ENCODE measurements at regions not wholly inside any gene's neighbourhood (a gene's known extent, or its start where the extent isn't known, plus 50 kb on each side); places are given as distances from the start of the nearest gene placed in this dataset.

- no peak for DNase-seq
Measured at GRCh38 chr6:105786449-105786848, 299.7 kb upstream of the PRDM1 start.

GRCh38 chr6:105785066-105785811 is 300.9 kb upstream of the PRDM1 start:
- no peak for DNase-seq

DNA sequence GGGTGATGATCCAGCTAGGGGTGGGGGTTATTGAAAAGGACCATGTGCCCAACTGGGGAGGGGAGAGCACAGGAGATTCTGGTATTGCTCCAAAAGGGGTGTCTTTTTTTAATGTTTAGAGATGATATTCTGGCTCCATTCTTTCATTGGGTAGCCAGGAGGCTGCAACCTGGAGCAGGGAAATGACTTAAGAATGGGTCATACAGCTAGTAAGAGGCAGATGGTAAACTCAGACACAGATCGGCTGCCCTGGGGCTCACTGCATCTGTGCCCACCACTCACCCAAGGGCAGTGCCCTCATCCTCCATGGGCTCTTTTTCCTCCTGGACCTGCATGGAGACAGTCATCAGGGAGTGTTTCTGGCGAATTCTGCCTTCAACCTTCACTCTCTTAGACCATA is 302.0 kb upstream of the PRDM1 start:
- DNase-seq = no peak

- DNase-seq = no peak
Measured at GRCh38 chr6:105783333-105783935, 302.7 kb upstream of the PRDM1 start.

DNA sequence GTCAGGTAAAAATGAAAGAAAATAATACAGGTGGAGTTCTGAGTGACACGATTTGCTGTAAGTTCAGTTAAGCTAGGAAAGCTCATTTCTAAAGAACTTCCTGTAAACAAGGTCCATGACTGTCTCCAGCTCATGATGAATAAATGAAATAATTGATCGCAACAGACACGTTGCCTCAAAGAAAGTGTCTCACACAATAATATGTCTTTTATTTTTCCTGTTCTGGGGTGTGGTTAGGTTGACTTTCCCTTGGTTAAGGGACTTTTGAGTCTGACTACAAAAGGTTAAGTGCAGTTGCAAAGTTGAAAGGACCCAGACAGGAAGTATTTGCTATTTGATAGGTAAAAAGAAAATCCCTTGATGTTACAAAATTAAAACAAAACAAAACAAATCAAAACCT is 304.2 kb upstream of the PRDM1 start:
- no peak for DNase-seq

- no peak for DNase-seq
Measured at GRCh38 chr6:105781248-105781647, 304.9 kb upstream of the PRDM1 start.

DNA sequence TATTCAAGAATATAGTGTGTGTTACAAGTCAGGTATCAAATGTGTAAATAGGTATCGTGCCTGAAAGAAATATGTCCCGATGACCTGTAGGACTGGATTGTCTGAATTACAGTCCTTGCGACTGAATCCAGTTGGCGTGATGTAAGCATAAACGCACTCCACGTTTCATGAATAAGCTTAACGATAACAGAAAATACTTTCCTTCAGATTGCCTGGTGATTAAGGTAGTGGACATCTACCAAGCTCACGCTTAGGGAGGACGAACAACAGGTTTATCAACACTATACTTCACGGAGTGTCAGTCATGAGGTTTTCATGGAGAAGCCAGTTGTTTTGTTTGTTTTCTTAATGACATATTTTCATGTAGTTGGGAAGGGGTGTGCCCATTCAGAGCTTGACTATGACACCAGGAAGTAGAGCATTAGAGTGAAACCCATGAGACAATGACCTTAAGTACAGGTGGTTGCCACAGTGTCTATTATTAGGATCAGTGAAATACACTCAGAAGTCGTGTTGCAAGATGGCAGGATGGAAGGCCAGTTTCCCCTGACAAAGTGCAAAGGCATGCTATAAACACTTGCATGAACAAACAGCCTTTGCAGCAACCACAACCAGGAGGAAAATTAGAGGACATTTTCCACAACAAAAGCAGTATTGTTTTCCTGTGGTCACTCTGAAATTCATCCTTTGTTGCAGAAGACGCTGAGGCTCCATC is 305.8 kb upstream of the PRDM1 start:
- no peak for DNase-seq

DNA sequence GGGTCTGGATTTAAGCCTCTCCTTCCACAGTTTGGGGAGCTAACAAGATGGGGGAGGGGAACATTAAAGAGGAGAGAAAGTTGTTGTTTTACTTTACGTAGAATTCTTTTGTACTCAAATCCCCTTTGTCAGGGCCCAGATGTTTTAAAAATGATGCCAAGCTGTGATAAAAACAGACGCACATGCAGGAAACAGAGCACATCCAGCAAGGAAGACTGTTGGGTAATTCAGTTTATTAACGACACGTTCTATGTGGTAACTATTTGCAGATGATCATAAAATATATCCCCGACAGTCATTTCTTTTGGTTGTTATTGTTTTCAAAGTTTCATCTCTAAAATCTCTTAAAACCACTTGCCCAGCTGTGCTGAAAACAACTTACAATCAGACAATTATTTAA is 307.0 kb upstream of the PRDM1 start:
- DNase-seq = no peak

DNA sequence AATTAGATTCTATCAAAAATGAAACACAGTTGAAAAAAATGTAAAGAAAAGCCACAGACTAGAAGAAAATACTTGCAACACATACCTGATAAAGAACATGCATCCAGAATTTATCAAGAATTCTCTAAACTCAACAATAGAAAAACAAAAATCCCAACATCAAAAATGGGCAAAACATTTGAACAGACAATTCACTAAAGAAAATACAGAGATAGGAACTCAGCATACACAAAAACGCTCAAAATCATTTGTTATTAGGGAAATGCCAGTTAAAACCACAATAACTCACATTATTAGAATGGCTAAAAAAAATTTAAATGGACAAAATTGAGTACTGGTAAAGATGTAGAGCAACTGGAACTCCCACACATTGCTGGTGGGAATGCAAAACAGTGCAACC is 311.0 kb upstream of the PRDM1 start:
- no peak for DNase-seq

GRCh38 chr6:105774247-105774646 is 311.9 kb upstream of the PRDM1 start:
- no peak for DNase-seq

GRCh38 chr6:105771313-105771970 is 314.7 kb upstream of the PRDM1 start:
- no peak for DNase-seq

DNA sequence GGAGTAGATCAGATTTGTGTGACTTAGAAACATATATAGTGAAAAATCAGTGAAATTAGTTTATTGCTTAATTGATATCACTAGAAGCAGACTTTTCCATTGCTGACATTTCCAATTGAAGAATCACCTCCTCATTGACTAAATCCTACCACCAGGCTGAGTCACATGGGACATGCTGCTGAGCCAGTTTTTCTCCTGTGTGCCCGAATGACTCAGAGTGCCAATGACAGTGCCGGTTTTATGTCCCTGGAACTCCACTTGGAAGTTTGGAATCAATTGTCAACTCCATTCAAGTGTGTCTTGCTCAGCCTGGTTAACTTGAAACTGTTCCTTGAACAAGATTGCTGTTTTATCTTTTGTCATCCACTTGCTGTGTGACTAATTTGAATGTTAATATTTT is 316.1 kb upstream of the PRDM1 start:
- DNase-seq = no peak

- DNase-seq = no peak
Measured at GRCh38 chr6:105769197-105769596, 316.9 kb upstream of the PRDM1 start.

DNA sequence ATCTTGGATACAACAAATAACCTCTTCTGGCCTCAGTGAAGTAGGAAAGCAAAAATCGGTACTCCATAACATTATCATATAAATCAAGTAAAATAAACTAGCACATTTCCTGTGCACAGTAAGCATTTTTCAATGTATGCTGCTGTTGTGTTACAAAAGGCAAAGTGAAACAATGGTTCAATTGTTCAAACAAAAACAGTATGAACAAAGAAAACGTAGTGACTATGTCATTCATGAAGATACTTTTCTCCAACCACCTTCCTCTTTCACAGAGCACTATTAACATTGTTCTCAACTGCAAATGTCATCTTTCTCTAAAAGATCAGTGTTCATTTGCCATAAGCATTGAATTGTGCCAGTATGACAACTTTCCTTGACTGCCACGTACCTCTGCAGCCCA is 318.6 kb upstream of the PRDM1 start:
- no peak for DNase-seq

DNA sequence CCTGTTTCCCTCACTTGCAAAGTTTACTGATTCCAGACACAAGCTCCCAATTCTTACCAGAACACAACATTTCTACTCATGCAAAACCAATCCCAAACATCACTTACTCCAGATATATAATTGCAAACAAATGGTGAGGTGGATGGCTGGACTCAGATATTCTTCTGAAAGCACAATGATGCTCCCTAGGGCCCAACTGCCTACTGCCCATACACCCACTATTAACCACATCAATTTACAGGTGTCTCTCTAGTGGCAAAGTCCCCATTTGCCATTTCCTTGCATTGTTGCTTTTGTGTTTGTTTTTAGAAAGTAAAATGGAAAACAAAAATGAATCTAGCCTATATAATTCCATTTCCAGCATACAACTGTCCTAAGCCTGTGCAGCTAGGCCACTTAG is 320.9 kb upstream of the PRDM1 start:
- no peak for DNase-seq

GRCh38 chr6:105764315-105764714 is 321.8 kb upstream of the PRDM1 start:
- no peak for DNase-seq

GRCh38 chr6:105763866-105764265 is 322.3 kb upstream of the PRDM1 start:
- no peak for DNase-seq

GRCh38 chr6:105760746-105761145 is 325.4 kb upstream of the PRDM1 start:
- no peak for DNase-seq

DNA sequence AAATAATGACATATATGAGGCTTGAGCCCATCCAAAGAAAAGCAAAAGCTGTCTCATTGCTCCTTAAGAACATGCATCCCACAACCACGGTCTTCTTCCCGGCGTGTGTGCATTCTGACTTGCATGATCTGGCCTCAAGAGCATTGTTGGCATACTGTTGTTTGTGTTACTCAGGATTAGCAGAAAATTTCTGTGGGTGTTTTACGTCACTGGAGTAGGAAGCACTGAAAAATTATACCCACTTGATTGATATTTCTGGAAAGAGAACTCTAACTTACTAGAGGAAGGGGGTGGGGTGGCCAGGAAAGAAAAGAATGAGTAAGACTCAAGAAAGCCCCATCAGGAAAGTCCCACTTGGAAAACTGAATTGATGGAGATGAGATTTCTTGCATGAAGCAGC is 326.2 kb upstream of the PRDM1 start:
- no peak for DNase-seq

GRCh38 chr6:105759015-105759414 is 327.1 kb upstream of the PRDM1 start:
- DNase-seq = no peak

DNA sequence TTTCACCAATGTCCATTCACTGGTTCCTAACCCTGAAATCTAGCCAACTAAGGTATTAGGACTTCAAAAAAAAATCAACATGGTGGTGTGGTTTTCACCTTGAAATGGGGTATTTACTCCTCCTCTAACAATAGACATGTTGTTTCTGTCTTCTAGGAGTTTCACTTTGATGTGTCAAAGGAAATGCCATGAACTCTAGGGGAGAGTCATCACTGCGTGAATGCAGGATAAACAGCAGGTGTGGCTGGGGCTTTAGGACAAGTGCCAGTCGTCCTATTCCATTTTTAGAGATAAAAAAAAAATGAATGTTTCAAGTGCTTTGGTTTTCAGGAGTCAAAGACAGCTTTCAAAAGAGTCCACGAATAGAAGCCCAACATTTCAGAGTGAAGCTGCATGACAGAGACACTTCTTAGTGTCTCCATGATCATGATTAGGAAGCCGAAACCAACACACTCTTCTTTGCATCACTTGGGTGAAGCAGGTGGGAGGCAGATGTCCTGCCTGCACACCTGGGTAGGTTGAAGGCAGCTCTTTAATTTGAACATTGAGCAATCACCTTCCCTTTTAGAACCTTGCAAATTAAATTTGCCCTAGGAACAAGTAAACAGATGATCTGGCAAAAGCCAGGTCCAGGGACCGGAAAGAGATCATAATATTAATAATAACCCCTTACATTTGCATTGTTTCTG is 328.5 kb upstream of the PRDM1 start:
- peak; percentile 72 for DNase-seq

GRCh38 chr6:105755885-105756284 is 330.3 kb upstream of the PRDM1 start:
- DNase-seq = no peak

- no peak for DNase-seq
Measured at GRCh38 chr6:105753620-105754211, 332.4 kb upstream of the PRDM1 start.

Data from NCI-H1105 (cell line).